ENCODE measurements at regions not wholly inside any gene's neighbourhood (a gene's known extent, or its start where the extent isn't known, plus 50 kb on each side); places are given as distances from the start of the nearest gene placed in this dataset.

DNA sequence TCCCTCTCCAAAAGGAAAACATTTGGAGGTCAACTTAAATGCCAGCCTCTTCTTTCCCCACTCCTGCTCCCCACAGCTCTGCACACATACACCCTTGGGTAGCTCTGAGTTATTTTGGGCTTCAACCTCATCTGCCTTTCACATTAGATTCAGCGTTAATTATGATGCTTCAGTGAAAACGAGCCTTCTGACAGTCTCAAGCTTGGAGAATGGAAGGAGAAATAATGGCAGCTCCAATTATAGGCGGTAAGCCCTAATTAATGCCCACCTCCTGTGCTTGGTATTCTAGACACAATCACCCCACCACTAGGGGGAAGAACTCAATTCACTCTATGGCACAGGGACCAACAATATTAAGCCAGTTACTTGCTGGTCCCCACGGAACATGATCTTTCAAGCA is 397.9 kb downstream of the BRINP2 start:
- FAIRE-seq, result no peak

DNA sequence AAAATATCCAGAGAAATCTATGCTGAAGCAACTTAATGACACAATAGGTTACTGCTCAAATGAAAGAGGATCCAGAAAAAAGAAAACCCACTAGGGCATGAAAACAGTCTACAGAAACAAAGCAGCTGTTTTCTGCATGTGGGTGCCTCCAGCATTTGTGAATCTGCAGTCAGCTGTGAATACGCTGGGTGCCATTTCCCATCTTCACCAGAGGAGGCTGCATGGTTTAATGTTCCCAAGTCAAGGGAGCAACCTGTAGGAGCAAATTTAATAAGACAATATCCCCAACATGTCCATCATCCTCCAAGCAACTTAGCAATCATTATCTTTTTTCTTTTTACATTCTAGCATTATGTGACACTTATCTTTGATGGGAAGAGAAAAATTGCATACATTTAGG is 396.6 kb downstream of the BRINP2 start:
- FAIRE-seq, result no peak

DNA sequence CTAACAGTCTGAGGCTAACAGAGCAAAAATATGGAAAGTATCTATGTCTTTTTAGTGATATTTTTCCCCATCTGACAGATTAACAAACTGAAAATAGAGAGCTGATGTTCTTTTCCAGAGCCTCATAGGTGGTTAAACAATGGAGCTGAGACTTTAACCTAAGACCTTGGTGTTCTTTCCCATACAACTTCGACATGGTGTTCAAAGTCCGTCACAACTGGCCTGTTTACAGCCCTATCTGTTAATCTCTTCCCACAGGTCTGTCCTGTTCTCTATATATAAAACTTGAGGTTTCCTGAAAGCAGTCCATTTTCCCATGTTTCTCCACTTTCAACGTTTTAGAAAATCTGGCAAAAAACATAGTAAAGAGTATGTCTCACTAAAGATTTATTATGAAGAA is 395.7 kb downstream of the BRINP2 start:
- no peak for FAIRE-seq

- no peak for FAIRE-seq
Observed at GRCh38 chr1:177561436-177561835, 390.7 kb downstream of the BRINP2 start.

DNA sequence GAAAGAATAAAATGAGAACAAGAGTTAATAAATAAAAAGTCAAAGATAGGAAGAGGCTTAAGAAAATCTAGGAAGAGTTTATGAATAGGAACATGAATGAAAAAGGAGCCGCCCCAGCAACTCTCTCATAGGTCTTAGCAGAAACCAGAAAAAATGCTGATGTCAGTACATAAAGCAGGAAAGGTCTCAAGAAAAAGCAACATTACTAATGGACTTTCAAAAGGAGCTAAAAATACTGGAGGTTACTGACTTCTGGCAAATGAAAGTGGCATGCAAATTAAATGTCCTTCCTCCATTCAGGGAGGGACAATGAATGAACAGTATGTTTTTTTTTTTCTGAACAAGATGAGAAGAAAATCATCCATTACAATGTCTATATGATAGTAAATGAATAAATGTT is 387.6 kb downstream of the BRINP2 start:
- no peak for FAIRE-seq

DNA sequence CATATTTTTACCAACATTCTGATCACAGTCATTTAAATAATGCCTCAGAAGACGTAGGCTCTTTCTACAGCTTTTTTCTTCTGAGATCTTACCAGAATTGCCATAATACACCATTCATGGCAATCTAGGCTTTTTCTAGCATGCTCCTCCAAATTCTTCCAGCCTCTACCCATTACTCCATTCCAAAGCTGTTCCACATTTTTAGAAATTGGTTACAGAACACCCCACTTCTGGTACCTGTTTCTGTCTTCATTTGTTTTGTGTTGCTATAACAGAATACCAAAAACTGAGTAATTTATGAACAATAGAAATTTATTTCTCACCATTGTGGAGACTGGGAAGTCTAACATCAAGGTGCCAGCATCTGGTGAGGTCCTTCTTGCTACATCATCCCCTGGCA is 385.4 kb downstream of the BRINP2 start:
- no peak for FAIRE-seq

GRCh38 chr1:177547200-177547599 is 376.4 kb downstream of the BRINP2 start:
- FAIRE-seq, result no peak

GRCh38 chr1:177546346-177546745 is 375.6 kb downstream of the BRINP2 start:
- FAIRE-seq, result no peak

DNA sequence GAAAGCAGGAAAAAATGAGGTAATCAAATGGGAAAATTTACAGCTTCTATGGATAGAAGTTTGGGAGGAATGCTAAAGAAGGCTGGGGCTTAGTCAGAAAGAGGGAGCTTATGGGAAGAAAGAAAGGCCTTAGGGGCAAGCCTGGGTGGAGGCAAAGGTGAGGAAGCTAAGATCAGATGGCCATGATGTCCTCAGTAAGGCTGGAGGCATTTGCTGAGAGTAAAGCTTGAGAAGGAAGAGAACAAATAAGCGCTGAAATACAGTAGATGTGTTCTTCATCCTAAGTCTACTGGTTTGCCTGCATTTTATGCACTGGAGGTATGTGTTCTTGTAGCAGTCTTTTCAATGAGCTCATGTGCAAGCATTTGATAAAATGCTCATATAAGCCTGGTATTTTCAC is 355.4 kb downstream of the BRINP2 start:
- FAIRE-seq, result no peak

GRCh38 chr1:177525176-177525575 is 354.4 kb downstream of the BRINP2 start:
- FAIRE-seq, result no peak

DNA sequence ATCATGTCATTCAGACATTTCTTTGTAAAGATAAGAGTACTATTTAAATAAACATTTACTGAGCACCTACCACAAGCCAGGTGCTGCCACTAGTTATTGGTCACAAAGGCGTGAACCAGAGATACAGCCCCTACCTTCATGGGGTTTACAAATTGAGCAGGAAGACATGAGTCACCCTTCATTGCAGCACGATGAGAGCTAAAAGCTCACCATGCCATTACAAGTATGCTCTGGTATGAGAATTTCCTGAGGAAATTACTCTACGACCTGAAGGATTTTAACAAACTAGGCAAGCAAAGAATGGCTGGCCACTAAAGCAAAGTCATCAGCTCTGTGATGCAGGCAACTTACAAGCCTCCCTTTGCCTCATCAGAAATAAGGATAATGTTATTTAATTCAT is 346.8 kb downstream of the BRINP2 start:
- FAIRE-seq, result no peak

GRCh38 chr1:177514207-177514606 is 343.4 kb downstream of the BRINP2 start:
- no peak for FAIRE-seq

- no peak for FAIRE-seq
Observed at GRCh38 chr1:177511036-177511435, 340.3 kb downstream of the BRINP2 start.

GRCh38 chr1:177505905-177506590 is 335.3 kb downstream of the BRINP2 start:
- FAIRE-seq, result no peak

- no peak for FAIRE-seq
Observed at GRCh38 chr1:177495878-177496277, 325.1 kb downstream of the BRINP2 start.

DNA sequence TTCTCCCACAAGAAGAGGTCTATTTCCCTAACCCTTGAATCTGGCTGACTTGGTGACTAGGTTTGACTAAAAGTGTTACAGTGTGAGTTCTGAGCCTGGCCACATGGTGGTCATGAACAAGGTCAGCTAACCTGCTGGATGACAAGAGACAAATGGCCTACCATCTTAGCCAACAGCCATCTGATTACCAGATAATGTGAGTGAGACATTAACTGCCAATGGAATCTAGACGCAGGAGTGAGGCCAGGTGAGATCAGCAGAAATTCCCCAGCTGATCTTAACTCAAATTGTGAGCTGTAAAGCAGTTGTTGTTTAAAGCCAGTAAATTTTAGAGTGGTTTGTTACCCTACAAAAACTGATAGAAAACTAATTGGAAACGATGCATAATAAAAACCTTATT is 320.0 kb downstream of the BRINP2 start:
- no peak for FAIRE-seq

- no peak for FAIRE-seq
Observed at GRCh38 chr1:177490036-177490639, 319.4 kb downstream of the BRINP2 start.

- FAIRE-seq, result no peak
Observed at GRCh38 chr1:177488722-177489121, 318.0 kb downstream of the BRINP2 start.

DNA sequence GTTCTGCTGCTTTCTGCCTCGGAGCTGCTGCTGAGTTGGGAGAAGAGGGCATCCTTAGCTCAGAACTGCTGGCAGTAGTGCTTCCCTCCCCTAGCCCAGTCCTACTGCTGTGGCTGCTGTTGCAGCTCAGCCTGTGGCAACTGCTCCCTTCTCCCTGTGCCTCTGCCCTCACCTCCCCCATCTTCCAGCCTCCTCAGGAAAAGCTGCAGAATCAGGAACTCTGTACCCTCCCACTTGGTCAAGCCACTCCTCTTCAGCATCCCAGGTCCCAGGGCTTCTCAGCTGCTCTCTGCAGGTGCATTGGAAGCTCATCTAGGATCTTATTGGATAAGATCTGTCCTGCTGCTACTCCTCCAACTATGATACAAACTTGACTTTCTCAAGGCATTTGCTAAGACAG is 316.7 kb downstream of the BRINP2 start:
- FAIRE-seq, result no peak

DNA sequence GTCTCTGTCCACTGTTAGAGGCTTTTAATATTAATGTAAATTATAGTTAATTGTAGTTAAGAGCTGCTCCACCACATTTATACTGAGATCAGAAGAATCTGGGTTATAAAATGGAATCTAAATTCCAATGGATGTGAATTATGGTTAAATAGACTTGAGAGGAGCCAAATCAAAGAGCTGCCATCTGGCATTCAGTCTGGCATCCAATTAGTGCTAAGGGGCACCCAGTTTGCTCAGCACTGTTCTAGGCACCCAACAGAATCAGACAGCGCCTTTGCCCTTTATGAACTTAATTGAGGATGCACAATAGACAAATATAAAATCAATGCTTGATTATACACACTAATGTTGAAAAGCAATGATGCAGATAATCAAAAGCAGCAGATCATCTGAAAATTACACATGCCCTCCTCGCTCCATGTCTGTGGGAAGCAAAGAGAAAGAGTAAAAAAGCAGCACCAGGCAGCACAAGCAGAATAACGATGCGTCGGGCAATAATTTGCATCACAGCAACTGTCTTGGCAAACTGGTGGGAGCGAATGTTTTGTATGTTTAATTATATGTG is 310.1 kb downstream of the BRINP2 start:
- FAIRE-seq, result no peak

DNA sequence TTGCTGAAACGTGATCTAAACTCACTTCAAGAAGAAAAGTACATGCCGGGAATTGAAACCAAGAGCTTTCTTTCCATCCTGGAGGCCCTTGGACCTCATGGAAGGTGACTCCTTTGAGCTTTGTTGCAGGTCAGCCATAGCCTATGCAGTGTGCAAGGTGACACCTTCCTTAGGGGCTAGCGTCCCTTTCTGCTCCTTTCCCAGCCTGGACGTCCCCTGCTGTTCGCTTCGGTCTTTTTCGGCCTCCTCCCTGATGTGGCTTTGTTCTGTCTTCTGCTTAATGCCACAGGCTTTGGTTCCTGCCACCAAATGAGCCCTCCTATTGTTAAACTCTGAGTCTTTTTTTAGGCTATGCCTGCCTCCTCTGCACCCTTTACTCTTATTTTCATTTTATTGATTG is 308.8 kb downstream of the BRINP2 start:
- no peak for FAIRE-seq

DNA sequence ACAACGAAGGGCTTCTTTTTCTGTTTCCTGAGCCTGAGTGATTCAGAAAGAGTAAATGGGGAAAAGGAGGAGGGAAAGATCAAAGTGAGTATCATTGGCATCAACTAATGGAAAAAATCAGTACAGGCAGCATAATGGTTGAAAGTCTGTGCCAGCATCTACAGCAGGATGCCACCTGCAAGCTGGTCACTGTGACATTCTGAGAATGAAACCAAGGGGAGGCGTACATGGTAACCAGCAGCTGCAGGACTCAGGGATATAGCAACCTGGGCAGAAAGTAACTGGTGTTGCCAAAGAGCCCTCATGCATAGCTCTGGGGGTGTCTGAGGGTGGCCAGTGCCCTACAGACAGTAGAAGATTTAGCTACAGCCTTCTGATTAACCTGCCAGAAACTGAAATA is 305.9 kb downstream of the BRINP2 start:
- no peak for FAIRE-seq

DNA sequence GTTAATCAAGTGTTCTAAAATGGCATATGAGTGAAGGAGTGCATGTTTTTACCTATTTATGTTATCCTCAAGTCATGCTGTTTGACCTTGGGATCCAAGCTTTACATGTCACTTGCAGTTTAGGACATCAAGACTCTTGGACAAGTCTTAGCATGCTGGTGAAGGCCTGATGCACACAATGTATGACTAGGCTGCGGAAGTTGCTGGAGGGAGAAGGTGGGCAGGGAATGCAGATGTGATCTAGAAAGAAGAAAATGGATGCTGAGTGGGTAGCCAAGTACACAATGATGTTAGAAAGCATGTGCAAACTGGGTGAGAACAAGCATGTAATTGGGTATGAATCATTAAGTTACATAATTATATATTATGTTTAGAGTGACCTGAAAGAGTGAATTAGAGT is 301.8 kb downstream of the BRINP2 start:
- no peak for FAIRE-seq

GRCh38 chr1:177471244-177471643 is 300.5 kb downstream of the BRINP2 start:
- FAIRE-seq, result no peak

DNA sequence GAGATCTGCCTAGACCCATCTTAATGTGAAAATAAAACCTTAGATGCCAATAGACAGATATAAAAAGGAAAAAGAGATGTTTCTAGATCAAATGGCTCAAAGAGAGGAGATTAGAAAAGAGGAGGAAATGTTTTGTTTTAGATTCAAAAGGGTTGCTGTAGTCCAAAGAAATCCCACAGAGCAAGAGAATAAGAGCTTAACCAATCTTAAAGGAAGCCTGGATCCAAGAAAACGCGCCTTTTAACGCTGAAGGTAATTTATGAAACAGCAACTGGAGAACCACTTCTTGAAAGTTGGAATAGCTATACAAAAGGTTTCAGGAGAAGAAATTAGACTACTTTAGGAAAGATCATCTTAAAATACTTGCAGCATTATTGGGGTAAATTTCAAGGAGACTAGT is 298.8 kb downstream of the BRINP2 start:
- FAIRE-seq, result no peak
